AG09309 (cell line): ENCODE measurements at regions not wholly inside any gene's neighbourhood (a gene's known extent, or its start where the extent isn't known, plus 50 kb on each side); places are given as distances from the start of the nearest gene placed in this dataset.

Experiments used
- DNase-seq: peaks from one replicate; pipeline ENCODE4 v3.0.0-alpha.2; 2010; ENCODE audit warnings: low read depth
- H3K4me3 ChIP-seq: 2 replicates; pipeline ENCODE4 v1.5.1; 2011; ENCODE audit warnings: mild to moderate bottlenecking, low read depth, low read length, moderate library complexity; ENCODE audit not compliant: control insufficient read depth
- TF ChIP-seq, protein P1 (sequence below): IDR thresholded peaks from 2 replicates; pipeline ENCODE4 v1.5.1; 2011; ENCODE audit warnings: mild to moderate bottlenecking, low read depth, low read length, inconsistent platforms; ENCODE audit not compliant: insufficient read depth, control insufficient read depth; ENCODE audit errors: missing control alignments

DNA sequence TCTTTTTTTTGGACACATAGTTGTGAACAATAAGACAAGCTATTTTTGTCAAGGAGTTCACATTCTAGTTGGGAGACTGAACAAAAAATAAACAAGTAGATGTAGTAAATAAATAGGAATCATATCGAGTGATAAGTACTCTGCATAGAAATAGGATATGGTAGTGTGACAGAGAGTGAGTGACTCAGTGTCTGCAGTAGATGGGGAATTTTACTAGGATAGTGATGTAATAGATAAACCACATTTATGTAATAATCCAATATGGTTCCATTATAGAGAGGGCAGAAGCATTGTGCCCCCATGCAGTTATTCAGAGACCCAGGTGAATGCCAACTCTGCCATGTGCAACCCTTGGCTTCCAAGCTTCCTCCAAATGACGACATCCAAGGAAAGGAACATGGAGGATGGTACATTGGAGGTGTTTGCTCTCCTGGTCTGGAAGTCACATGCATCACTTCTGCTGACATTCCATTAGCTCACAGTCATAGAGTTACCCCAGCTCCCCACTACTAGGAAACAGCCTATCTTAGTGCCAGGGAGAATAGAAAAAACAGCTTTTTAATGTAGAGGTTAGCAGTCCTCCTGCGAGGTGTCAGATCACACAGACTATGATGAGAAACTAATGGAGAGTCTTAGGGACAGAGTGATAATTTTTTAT is 595.4 kb downstream of the NYAP2 start:
- TF ChIP-seq, protein P1, sequence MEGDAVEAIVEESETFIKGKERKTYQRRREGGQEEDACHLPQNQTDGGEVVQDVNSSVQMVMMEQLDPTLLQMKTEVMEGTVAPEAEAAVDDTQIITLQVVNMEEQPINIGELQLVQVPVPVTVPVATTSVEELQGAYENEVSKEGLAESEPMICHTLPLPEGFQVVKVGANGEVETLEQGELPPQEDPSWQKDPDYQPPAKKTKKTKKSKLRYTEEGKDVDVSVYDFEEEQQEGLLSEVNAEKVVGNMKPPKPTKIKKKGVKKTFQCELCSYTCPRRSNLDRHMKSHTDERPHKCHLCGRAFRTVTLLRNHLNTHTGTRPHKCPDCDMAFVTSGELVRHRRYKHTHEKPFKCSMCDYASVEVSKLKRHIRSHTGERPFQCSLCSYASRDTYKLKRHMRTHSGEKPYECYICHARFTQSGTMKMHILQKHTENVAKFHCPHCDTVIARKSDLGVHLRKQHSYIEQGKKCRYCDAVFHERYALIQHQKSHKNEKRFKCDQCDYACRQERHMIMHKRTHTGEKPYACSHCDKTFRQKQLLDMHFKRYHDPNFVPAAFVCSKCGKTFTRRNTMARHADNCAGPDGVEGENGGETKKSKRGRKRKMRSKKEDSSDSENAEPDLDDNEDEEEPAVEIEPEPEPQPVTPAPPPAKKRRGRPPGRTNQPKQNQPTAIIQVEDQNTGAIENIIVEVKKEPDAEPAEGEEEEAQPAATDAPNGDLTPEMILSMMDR = no peak
- DNase-seq = no peak
- no peak overlapping the region for H3K4me3 ChIP-seq

DNA sequence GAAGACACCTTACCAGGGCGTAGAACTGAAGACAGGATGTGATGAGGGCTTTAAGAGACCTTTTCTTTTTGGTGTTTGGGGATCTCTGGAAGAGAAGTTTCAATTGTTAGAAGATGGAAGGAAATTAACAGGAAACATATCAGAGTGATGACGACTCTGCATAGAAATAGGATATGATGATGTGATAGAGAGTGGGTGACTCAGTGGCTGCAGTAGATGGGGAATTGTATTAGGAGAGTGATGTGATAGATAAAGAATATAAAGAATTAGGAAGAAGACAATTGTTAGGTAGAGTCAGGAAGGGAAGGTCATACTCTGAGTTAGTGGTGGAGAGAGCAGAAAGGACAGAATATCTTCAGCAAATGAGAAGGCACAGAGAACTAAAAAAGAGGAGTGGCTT is 593.9 kb downstream of the NYAP2 start:
- TF ChIP-seq, protein P1 = no peak
- no peak for DNase-seq
- H3K4me3 ChIP-seq = no peak overlapping the region

DNA sequence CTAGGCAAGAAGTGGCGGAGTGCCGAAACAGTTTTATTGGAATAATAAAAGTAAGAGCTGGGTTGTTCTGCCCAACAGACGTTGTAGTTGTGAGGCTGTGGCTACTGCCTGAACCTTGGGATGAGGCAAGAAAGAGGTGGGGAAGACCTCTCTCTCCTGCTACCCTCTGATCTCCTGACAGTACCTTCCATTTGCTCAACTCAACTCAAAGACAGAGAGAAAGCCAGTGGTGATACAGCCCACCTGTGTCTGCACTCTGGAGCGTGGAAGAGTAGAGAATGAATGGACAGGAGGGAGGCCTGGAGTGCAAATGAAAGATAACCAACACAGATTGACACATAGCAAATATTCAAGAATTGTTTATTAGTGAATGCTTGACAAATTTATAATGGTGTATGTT is 590.3 kb downstream of the NYAP2 start:
- TF ChIP-seq, protein P1 = no peak
- H3K4me3 ChIP-seq = no peak overlapping the region
- no peak for DNase-seq

DNA sequence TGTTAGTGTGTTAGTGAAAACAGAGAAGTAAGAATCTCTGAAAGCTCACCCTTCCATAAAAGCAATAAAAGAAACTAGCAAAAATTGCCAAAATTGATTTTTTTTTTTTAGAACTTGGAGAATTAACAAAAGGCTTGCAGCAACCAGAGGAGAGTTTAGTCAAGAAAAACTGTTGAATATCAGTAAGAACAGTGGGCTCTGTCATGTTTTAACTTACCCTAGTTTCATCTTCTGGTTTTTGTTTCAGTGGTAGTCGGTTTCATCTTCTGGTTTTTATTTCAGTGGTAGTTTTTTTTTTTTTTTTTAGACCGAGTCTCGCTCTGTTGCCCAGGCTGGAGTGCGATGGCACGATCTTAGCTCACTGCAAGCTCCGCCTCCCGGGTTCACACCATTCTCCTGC is 580.9 kb downstream of the NYAP2 start:
- DNase-seq = no peak
- TF ChIP-seq, protein P1 = no peak
- no peak overlapping the region for H3K4me3 ChIP-seq

DNA sequence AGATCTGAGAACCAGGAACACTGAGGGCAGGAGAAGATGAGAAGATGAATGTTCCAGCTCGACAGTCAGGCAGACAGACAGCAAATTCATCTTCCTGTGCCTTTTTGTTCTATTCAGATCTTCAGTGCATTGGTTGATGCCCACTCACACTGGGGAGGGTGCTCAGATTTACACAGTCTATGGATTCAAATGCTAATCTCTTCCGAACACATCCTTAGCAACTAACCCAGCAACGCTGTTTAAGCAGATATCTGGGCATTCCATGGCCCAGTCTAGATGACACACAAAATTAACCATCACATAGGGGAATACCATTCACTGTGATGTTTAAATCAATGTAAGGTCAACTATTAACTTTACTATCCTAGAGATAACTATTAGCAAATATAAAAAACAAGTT is 571.9 kb downstream of the NYAP2 start:
- no peak for DNase-seq
- TF ChIP-seq, protein P1 = no peak
- H3K4me3 ChIP-seq = no peak overlapping the region

DNA sequence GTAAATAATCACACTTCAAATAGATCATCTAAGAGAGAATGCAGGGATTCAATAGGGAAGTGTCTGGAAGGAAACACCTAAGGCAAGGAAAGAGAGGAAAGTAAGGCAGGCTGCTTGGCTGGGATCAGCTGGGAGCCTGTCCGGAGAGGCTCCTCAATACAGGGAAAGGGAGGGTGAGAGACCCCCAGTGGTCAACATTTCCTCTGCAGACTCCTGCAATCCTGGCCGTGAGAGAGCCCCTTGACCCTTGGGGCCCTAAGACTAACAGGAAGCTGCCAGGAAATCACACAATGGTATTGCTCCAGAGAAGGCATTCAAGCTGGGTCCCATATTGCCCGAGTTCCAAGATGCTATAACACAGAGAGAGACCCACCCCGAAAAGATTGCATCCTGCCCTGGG is 549.4 kb downstream of the NYAP2 start:
- H3K4me3 ChIP-seq = no peak overlapping the region
- no peak for DNase-seq
- TF ChIP-seq, protein P1 = no peak

DNA sequence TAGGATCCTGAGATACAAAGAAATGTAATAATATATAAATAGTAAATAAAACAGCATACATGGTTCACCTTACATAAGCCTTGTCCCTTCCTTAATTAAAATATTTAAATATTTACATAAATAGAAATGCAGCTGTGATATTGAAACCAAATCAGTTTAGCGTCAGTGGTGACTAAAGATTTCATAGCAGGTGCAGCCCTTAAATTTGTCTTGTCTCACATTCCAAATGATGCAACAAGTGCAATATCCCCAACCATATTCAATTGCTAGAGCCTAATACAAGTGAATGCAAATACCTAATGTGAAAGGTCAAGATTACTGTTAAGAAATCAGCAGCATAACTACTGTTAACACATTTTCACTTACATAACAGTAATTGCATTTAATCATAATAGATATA is 539.5 kb downstream of the NYAP2 start:
- TF ChIP-seq, protein P1 = no peak
- H3K4me3 ChIP-seq = no peak overlapping the region
- DNase-seq = no peak
